GM19043 (cell line): ENCODE measurements at regions not wholly inside any gene's neighbourhood (a gene's known extent, or its start where the extent isn't known, plus 50 kb on each side); places are given as distances from the start of the nearest gene placed in this dataset.

Experiments
- ATAC-seq: cut with Tn5 transposase; IDR thresholded peaks from one replicate; pipeline ENCODE4 v1.9.1; 2021; ENCODE audit warnings: low read depth; ENCODE audit not compliant: unreplicated experiment

DNA sequence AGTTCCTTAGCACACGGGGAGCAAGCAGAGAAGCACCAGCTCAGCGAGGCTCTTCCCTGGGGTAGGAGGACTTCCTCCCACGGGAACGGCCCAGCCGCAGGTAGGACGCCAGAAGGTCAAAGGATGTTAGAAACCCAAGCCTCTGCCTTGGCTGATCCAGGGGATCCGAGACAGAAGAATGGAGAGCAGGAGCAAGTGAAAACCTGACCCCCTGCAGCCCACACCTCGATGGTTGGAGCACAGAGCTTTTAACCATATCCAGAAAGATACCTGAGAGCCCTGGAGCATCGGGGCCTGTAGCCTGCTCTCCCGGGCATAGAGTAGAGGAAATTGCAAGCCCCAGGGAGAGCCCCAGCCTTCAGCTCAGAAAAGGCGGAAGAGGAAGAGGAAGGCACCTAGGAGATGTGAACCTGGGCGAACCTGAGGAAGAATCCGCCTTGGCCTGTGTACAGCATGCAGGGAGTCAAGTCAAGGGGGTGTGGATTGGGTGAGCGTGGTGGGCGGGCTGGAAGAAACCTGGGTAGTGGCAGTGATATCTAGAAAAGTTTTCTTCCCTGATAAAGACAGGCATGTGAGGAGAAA lies 76.3 kb downstream of the PSMG1 start:
- no peak for ATAC-seq

DNA sequence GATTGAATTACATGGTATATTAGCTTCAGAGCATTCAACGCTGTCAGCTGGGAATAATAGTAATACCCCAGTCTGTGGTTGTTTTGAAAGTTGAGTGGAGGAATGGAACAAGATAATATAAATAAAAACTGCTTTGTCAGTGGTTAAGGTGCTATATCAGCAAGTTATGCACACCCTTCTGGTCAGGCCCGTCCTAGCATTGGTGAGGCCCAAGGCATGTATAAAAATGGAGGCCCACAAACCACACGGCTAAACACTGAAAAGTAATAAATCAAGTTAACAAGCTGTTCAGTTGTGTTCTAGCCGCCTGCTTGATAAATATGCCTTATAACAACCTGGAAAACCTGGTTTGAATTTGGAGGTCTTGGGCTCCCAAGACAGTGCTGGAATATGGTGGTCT lies 77.4 kb downstream of the PSMG1 start:
- no peak for ATAC-seq

DNA sequence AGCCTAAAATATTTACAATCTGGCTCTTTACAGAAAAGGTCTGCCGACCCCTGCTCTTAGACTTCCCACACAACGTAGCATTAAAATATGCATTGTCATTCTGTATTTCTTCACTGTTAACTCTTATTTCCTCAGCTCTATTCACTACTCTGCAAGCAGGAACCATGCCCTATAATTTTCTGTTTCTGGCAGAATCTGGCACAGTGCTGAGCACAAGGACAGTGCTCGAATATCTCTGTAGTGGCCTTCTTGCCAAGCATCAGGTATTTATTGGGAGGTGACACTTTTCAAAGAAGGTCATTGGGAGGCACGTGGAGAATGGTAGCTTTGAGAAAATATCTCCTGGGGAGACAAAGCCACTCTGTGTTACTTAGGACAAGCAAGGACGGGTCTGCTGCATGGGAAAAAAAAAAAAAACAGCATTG lies 77.9 kb downstream of the PSMG1 start:
- ATAC-seq: no peak

DNA sequence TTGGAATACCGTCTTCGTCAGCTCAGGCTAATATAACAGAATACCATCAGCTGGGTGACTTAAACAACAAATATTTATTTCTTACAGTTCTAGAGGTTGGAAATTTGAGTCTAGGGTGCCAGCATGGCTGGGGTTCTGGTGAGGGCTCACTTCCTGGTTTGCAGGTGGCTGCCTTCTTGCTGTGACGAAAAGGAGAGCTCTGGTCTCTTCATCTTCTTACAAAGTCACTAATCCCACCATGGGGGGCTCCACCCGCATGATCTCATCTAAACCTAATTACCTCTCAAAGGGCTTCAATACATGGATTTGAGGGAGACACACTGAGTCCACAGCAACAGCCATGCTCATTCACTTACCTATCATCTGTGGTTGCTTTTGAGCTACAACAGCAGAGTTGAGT lies 78.3 kb downstream of the PSMG1 start:
- ATAC-seq: no peak

DNA sequence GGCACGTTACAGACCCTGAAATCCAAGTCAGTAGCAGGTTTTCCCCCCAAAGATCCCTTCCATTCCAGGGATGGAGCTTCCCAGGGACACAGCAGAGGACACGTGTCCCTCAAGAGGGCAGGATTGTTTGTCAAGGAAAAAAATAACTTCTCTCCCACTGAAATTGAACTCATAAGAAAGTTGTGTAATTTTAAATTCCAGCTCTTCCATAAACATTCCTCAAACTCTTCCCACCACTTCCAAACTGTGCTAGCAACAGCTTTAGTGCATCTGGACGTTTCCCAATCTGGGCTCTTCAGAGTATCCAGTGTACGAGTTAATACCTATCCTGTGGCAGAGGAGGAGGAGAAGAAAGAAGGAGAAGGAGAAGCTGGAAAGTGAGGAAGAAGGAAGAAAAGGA lies 79.6 kb downstream of the PSMG1 start:
- ATAC-seq: no peak

DNA sequence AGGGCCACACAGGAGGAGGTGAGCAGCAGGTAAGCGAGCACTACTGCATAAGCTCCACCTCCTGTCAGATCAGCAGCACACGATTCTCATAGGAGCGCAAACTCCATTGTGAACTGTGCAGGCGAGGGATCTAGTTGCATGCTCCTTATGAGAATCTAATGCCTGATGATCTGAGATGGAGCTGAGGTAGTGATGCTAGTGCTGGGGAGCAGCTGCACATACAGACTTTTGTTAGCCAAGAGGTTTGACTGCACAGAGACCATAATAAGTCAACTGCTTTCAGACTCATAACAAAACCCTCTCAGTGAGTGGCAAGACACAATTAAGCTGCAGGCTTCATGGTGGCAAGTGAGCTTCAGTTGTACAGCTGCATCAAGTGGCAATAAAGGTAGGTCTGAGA lies 83.4 kb downstream of the PSMG1 start:
- ATAC-seq: no peak

DNA sequence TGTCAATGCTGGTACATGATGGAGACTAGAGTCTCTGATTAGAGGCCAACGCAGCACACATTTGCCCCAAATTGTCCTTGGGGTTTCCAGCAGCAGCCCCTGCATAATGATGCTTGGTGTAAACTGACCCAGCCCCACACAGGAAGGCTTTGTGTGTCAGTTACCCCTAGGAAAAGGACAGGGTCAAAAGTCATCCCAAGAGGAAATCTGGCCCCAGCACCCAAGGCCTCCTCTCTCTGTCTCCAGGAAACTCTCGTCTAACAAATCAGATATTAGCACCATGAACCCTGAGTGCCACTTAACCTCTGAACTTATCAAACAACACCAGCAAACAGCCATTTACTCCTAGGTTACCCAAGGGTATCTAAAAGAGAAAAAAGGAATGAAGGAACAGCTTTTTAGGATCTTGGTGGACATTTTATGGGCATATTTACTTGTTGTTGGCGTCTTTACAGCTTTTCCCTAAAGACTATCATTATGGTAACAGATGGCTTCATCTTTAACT lies 84.5 kb downstream of the PSMG1 start:
- no peak for ATAC-seq

DNA sequence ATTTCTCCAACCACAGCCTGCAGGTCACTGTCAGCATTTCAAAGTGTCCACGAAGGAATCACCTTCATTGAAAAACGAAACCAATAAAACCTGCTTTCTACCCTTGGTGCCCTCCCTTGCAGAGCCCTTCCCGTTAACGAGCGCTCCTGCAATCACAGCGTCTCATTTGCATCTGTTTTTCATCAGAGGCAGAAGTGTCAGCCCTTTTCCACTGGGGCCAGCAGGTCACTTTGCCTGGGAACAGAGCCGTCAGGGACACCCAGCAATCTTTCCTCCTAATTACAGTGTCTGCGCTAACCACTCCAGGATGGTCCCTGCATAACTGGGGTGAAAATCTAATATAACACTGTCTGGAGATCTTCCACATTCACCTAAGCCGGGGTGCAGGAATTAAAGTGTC lies 85.3 kb downstream of the PSMG1 start:
- no peak for ATAC-seq

DNA sequence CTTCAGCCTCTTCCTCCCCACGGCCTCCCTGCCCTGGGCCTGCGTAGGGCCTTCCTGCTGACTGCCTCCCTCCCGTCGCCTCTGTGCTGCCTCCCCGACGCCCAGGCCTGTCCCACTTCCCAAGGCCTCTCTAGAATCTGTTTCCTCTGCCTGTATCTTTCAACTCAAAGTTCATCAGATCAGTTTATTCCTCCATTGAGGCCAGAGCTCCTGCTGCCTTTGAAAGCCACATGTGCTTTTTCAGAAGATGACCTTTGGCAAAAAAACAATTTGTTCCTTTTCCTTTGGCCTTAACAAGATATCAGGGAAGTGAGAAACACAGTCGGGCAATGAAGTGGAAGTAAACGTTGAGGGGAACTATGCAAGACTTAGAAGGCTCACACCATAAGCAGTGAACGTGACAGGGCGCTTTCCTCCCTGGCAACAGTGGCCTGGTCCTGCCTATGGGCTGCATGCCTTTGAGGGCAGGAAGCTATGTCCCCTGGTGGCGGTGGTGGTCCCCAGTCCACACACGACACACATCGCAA lies 85.9 kb downstream of the PSMG1 start:
- no peak for ATAC-seq

DNA sequence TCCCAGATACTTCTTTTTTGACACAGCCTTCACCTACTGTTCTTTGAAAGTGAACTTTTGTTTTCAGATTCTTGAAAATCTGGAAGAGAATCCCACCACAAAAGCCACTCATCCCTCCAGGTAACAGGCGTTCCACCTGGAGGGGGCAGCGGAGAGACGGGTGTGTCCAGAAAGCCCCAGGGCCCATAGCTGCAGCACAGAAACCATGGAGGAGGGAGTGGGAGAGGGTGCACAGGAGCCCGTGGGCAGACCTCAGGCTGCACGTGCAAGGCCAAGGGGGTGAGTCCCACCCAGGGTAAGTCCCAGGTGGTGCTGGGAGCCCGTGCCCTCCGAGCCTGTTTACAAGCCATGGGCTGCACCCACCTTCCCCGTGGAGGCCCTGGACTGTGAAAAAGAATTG lies 86.5 kb downstream of the PSMG1 start:
- ATAC-seq: no peak

DNA sequence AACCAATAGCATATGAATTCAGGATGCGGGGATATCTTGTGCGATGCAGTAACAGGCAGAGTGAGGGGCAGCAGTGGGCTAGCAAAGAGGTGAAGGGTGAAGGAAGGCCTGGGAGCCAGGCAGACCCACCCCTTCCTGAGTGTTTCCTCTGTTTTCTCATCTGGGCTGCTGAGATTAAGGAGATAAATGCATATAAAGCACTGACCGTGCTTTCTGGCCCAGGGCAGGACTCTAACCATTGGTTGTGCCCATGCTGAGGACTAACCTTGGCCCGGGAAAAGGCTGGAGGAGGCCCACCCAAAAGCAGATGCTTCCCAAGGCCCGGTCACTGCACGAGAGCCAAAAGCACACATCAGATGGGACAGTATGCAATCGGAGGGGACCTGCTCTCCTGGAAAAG lies 87.6 kb downstream of the PSMG1 start:
- ATAC-seq: no peak

DNA sequence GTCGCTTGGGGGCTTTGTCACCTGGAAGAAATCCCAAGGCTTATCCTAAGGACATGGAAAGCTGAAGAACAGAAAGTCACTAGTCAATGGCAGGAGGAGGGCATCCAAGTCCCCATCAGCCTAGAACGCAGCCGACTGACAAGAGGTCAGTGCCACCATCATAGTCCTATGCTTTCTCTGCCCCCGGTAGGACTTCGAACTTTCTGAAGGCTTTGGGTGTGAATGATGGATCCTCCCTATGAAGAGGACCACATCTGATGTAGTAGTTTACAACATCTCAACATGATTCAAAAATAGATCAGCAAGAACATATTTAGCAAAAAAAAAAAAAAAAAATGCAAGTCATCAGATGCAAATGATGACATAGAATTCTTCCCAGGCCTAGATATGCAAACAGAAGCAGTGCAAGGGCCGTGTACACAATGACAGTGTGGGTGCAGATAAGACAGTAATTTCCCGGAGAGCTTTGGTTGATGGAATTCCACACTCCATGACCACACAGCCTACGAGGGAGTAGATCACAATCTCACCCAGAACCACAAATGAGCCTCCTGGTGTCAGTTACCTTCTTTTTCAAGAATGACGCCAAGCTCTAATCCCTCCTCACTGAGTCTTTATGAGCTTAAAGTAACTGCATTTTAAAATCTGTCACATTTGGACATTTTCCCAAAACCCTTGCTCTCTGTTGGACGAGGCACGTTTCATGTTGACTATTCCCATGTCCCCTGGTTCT lies 88.2 kb downstream of the PSMG1 start:
- ATAC-seq: no peak

DNA sequence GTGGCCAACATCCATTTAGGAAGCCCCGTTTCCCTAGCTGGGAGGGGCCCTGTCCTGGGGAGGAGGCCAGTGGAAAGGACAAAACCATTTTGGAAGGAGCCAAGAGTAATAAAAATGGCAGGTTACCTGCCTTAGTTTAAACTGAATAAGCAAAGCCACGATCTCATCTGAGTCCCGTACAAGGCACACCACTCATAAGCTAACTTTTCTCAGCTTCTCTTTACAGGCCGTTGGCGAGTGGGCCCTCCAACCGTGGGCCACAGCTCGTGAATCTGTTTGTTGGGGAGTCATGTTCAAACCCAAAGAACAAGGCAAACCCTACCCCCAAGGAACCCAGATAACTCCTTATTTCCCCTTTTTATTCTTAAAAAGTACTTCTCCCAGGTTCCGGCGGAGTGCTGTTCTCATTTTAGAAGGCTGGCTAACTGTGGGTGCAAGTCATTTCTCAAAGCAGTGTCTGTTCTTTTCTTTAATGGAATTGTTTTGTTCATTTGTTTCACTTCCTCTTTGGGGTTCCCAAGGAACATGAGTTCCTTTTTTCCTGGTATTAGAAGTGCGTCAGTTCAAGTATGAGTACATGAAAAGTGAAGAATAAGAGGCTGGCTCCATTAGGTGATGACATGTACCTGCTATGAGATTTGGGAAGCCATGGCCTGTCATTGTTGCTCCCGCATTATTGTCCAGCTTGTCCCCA lies 89.0 kb downstream of the PSMG1 start:
- no peak for ATAC-seq

DNA sequence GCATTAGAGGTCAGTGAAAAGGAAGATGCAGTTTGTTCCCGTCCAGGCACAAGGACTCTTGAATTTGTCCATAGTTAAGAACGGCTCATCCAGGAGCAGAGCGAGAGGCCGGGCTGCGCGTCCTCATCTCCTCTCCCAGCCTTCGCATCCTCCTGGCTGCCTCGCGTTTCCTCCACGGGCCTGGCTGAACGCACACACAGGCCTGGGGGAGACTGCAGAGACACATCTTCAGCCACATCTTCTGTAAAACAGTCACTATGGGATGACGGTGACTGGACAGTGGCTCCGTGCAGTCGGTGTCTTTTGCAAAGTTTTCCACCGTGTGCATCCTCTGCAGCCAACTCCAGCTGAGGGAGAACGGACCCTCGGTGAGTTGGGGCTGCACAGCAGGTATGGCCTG lies 89.7 kb downstream of the PSMG1 start:
- no peak for ATAC-seq

DNA sequence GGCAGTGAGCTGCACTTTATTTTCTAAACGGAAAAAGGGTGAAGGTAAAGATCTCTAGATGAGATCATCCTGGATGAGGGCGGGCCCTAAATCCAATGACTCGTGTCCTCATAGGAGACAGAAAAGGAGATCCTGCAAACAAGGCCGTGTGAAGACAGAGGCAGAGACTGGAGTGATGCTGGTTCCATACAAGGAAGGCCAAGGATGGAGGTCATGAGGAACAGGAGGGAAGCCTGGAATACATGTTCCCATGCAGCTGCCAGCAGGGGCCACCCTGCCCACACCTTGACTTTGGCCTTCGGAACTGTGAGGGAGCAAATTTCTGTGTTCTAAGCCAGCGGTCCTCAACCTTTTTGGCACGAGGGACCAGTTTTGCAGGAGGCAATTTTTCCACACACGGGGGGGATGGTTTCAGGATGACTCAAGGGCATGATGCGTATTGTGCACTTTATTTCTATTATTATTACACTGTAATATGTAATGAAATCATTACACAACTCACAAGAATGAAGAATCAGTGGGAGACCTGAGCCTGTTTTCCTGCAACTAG lies 94.3 kb downstream of the PSMG1 start:
- ATAC-seq: no peak

DNA sequence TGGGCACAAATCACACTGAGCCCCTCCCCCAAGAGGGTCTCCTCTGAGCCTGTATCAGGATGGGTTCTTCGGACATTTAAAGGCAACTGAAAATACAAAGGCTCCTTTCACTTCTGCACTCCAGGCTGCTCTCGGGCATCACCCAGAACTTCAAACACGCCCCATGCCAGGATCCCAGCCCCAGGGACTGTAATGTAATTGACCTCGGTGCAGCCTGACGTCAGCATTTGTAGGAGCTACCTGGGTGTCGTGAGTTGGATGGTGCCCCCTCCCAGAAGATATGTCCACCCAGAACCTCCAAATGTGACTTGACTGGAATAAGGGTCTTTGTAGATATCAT lies 95.2 kb downstream of the PSMG1 start:
- ATAC-seq: no peak

DNA sequence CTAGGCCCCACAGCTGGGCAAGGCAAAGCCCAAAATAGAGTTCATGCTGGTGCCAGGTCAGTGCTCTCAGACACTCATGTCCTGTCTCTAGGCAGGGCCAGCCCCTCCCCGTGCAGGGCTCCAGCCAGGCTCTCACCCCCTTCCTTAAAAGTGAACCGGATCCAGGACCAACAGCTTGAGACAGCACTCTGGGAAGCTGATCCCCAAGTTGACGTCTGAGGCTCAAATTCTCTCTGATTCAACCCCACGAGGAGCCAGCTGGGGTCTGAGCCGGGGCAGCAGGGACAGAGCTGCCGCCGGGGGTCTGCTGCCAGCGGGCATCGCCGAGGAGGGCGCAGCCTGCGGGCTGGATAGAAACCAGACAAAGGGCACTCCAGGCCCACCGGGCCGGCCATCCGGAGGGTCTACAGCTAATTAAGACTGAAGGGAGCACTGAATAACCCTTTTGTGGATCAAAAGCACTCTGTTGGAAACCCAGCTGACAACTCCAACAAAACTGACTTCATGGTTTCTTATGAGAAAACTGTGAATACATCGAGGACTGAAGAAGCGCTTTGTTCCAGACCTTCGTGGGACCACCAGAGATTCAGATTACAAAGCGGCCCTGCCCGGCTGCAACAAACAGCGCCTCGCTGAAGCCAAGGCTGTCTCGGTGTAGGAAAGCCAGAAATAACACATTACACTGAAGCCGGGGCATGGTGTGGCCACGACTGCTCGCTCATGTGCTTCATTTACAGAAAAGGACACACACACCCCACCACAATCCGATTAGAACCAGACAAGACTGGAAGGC lies 95.8 kb downstream of the PSMG1 start:
- ATAC-seq: no peak

DNA sequence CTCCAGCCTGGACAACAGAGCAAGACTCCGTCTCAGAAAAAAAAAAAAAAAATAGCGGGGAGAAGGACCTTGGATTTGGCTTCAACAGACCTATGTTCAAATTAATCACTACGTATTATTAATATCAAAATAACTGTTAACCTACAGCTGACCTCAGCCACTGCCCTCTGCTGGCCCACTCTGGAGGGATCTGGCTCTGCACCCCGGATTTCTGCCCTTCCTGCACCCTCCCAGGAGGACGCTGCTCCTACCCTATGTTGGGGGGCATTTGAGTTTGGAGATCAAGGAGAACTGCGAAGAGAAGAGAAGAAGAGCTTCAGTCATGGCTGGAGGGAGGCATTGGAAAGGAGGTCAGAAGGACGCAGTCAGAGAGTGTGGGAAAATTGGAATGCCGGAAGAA lies 96.7 kb downstream of the PSMG1 start:
- ATAC-seq: no peak

DNA sequence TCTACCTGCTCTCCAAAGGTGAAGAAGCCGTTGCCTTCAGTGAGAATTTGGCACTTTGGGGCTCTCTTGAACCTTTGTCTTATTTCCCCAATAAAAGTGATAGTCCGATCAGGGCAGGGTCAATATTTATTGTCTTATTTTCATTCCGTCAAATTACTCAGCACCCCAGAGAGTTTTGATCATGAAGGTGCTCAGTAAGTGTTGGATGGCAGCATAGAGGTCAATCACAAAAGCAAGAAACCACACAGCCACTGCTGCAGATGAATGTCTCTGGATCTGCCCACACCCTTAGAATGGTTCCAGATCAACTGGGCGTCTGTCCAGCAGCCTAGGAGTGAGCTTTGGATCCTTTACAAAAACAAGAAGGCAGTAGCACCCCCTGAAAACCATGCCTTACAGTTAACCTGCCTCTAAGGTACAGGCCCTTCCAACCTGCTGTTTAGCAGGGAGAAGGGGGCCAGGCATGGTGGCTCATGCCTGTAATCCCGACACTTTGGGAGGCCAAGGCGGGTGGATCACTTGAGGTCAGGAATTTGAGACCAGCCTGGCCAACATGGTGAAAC lies 97.3 kb downstream of the PSMG1 start:
- ATAC-seq: no peak

DNA sequence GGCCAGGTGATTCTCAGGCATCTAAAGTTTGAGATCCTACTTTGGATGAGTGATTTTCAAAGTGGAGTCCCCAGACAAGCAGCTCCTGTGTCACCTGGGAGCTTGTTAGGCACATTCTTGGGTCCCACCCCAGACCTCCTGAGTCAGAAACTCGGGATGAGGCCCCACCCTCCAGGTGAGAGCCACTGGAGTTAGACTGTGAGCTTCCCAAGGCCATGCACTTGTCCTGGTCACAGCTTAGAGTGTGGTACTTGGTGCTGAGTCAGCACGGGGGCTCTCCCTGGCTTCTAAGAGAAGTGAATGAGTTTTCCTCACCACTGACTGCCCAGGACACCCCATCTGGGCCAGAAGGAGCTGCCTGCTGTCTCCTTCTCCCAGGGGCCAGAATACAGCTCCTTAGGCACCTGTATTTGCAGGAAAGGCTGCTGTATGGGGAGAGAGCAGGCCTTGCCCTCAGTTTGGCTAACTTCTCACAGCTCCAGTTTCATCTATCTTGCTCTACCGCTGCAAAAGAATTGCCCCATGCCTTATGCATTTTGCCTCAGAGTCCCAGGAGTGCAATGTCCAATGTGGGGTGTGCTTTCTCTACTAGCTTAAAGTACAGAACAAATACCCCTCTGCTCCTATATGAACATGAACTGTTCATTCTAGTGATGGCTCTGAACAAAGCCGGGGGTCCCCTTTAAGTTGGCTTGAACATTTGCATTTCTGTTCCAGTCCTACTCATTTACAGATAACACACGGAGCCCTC lies 98.1 kb downstream of the PSMG1 start:
- ATAC-seq: no peak
